Fibroblast of skin of scalp (primary cell): ENCODE measurements at regions not wholly inside any gene's neighbourhood (a gene's known extent, or its start where the extent isn't known, plus 50 kb on each side); places are given as distances from the start of the nearest gene placed in this dataset.

ENCODE experiments used
- DNase-seq: peaks from one replicate; pipeline ENCODE4 v3.0.0-alpha.2; 2013

DNA sequence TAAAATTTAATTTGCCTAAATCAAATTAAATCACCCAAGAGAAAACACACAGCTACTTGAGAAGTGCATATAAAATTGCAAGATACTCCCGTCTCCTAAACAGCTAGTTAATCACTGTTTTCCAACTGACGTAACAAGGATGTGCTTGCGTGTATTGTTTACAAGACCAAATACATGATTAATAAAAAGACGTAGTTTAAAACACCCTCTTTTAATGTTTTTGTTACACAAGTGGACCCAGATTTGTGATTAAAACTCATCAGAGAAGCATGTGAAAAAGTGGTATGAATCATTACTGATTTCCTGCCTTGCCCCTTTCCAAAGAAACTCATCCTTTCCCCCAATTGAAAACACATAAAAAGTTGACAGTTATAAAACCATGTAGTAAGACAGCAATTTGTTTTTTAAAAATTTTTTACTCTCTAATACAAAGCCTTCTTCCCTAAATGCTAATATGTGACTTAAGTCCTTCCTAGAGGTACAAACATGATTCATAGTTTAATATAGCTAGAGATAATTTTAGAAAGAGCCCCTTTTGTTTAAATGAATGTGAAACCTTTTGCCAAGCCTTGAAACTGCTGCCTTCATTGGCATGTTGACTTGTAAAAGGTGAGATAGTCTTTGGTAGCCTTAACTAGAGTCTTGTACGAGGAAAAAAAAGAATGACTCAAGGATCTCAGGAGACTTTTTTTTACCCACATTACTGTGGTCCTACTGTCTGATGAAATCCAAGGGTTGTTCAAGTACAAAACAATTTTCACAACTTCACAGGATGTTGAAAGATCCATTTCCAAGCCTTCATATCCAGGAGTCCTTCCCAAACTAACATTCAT lies 61.4 kb upstream of the FST start:
- peak; percentile 87 for DNase-seq

DNA sequence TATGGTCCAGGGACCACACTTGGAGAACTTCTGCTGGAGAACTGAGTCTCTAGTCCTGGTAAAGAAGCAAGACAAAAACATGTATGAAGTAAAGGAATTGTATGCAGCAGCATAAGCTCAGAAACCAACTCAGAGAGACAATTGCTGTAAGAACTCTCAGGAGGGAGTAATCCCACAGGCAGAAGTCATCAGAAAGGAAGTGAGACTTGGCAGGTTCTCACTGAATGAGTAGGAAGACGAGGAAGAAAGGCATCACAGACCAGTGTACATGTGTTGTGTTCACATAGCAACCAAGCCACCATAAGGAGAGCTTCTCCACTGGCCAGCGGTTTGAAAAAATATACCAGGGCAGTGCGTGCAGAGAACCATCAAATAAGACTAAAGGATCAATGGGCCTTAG lies 57.9 kb upstream of the FST start:
- peak; percentile 81 for DNase-seq

DNA sequence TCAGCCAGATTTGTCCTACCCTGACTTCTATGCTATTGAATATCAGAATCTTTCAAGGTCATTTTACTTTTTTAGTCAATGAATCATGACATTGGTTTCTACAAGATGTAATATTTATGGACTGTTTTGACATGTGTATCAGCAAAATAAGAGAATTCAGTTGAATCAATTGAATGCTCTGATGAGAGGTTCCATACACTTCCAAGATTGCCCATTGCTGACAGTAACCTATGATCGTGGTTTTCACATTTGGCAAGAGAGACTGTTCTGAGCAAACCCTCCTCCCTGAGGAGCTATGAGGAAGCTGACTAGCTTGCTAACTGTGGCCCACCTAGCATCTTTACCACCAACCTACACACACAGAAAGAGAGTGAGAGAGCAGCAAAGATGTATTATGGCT lies 56.7 kb upstream of the FST start:
- peak; percentile 55 for DNase-seq

GRCh38 chr5:53424686-53425615 lies 55.5 kb upstream of the FST start:
- DNase-seq: peak; percentile 53

DNA sequence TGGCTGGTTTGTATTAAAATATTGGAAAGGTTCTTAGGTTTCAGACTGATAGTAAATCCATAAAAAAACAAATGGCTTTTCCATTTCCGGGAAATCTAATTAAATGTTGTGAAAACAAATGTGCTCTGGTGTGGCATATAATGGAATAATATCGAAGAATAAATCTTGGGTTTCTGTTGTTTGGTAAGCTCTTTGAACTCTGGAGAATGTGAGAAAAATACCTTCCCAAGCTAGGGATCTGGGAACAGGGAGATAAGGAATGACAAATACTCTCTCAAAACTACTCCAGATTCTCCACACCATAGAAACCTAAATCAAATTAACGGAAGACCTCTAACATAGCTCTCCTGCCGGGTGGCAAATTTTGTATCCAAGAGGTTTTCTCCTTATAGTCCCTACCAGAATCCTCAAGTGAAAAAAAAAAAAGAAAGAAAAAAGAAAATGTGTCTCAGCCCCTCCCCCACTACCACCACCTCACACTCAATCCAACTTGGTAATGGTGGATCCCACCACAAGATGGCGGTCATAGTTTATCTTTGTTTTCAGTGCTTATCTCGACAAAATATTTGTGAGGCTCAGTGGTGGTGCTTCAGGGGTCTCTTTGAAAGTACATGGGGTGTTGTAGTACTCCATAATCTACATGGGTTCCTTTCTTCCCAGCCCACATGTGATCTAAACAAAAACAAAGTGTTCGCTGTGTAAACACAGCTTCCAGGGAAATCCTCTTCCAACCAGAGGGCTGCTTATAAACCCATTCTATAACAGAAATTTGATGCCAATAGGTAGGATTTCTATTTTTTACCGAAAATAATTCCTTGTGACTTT lies 54.5 kb upstream of the FST start:
- no peak for DNase-seq

DNA sequence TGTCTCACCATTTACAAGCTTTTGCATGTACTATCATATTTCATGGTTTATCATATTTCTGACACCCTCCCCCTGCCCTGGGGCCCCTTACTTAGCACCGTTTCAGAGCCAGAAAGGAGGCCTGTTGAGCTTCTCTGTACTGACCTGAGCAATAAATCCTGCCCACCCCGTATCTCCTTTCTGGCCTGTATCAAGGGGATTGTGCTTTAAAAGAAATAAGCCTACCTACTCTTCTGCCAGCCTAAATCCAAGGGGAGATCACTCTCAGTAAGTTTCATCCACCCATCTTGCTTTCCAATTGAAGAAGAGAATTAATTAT lies 54.0 kb upstream of the FST start:
- no peak for DNase-seq

DNA sequence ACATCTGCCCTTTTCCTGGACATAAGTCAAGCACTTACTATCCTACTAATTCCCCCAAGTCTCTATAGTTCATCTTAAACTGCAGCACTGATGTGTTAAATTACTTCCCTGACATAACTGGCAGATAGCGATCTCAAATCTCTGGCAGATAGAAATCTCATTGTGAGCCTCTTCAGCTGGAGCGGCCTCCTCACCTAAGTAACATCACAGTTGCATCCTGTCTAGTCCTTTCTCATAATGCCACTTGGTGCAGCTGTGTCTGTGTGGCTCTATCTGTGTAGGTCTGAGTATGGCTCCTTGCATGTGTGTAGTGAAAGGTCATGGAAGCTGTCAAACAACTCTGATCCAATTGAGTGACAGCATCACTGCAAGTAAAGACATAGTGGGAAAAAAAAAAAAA lies 53.6 kb upstream of the FST start:
- no peak for DNase-seq

GRCh38 chr5:53427965-53428364 lies 52.5 kb upstream of the FST start:
- no peak for DNase-seq

DNA sequence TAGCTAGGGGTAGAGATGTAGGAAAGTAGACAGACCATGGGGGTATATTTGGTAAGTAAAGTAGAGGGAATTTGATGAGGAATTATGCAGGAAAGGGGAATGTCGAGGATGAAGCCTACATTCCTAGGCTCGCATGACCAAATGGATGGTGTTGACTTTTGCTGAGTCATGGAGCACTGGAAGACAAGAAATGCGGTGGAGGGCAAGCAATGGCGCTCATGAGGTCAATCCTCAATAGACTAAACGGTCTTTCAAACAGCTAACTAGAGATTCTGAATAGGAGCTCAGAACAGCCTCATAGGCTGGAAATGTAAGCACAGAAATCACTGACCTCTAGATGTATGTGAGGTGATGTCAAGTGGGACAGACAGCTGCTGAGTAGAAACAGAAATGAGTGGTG lies 50.7 kb upstream of the FST start:
- DNase-seq: peak; percentile 72

- peak; percentile 72 for DNase-seq
Measured at GRCh38 chr5:53430618-53431252, 49.7 kb upstream of the FST start.
